HTR-8/SVneo (cell line): ENCODE measurements at regions not wholly inside any gene's neighbourhood (a gene's known extent, or its start where the extent isn't known, plus 50 kb on each side); places are given as distances from the start of the nearest gene placed in this dataset.
"Not testable (repeated sequence)": the region's sequence is repeated elsewhere in the genome, so short reads cannot be mapped to it uniquely, and the experiment has no call there.

Experiments used
- DNase-seq: peaks from one replicate; pipeline ENCODE4 v3.0.0; 2011; ENCODE audit warnings: low spot score, mixed read lengths; ENCODE audit not compliant: insufficient read length
- FAIRE-seq: peaks from 2 replicates; lab custom pipeline; 2011; peaks lifted over from hg19 to GRCh38; lab: Jason Lieb, UNC

- FAIRE-seq: no peak
Observed at GRCh38 chr4:138864961-138865720, 150.4 kb upstream of the NOCT start.

GRCh38 chr4:138863160-138863559, 152.4 kb upstream of the NOCT start:
- FAIRE-seq: no peak
- no peak for DNase-seq

More at GRCh38 chr4:138864961-138865720, 150.4 kb upstream of the NOCT start:
- DNase-seq: no peak

GRCh38 chr4:138861135-138861534, 154.4 kb upstream of the NOCT start:
- no peak for DNase-seq
- FAIRE-seq: no peak

DNA sequence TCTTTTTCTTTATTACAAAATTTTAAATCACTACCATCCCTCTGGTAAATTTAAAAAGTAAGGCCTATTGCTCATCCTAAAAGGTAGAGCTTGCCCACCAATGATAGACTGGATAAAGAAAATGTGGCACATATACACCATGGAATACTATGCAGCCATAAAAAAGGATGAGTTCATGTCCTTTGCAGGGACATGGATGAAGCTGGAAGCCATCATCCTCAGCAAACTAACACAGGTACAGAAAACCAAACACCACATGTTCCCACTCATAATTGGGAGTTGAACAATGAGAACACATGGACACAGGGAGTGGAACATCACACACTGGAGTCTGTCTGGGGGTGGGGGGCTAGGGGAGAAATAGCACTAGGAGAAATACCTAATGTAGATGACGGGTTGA, 155.2 kb upstream of the NOCT start:
- FAIRE-seq, DNase-seq: not testable (repeated sequence)

DNA sequence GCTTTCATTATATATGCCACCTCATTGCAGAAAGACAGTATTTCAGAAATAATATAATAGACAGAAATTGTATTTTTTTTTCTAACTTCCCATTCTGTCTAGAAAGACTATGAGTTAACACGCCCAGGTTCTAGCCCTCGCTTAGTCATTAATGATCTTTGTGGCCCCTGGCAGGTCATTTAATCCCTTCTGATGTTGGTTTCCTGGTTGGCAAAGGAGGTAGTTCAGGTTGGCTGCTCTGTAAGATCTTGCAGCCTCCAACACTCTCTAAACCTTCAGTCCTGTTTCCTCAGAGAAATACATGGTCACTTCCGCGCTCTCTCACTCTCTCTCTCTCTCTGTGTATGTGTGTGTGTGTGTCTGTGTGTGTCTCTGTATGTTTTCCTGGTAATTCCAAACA, 156.3 kb upstream of the NOCT start:
- FAIRE-seq (no peak), DNase-seq (no peak)

GRCh38 chr4:138858419-138858818, 157.2 kb upstream of the NOCT start:
- no peak for FAIRE-seq

DNA sequence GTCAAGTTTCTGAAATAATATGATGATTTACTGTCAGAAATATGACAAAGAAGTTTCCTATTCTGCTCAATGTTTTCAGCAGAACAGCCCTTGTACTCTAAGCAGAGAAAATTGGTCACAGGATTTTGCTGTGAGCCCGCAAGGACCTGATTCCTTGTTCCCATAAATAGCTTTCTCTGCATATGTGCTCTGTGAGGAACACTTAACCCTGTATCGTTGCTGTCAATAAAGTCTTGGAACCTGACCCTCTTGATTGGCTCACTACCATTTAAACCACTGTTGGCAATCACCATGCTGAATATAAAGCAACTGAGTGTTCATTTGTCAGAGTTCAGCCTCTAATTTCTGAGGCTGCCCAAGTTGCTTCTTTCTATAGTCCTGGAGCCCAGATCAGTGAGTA, 158.2 kb upstream of the NOCT start:
- FAIRE-seq: no peak
- DNase-seq: no peak

More at GRCh38 chr4:138858419-138858818, 157.2 kb upstream of the NOCT start:
- DNase-seq: no peak

DNA sequence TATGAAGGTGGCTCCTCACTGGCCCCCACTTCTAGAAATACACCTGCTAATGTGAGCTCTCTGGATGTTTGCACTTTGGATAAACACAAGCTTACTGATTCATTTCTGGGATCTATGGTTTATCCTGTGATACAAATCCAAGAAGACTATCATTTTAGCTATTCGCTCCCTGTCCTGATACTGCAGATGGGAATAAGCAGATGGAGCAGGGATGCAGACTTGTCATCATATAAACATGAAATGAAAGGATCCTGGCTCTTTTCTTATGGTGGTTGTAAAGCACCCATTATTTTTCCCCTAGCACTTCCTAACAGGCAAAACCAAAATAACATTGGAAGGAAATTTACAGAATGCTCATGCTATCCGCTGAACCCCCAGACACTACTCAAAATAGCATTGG, 162.9 kb upstream of the NOCT start:
- FAIRE-seq (no peak), DNase-seq (no peak)

DNA sequence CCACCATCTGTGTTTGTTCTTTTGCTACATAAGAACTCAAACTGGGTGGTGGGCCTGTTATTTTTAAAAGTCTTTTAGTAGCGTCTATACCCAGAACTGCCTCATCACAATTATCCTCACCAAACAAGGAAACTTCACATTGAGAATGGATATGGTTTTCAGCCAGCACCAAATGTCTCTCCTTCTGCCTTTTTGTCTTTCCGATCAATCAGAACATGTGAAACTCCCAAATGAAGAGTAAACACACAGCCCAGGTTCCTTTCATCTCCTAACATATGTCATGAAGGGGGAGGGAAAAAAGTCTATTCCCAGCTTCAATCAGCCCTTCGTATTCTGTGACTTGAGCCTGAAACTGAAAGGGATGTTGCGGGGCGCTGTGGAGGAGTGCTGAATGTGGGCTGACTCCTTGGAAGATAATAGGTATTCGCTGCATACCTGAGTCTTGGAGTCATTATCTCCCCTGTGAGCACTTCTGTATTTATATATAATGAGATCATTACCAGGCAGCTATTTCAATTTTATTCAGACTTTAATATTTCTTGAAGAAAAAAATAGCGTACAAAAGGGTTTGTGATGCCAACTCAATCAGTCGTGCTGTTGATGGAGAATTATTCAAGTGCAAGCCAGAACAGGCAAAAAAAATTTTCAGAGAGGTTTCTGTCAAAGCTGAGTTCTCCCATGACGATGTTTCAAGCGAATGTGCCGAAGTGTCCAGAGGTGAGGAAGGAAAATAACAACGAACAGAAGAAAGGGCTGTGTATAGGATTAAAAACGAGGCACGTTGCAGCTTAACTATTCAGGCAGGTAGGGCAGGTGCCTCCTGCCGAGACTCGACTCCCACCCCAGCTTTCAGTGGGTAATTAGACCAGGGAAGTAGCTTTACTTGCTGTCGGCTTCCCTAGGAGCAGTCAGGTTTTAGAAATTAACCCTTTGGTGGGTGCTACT, 163.9 kb upstream of the NOCT start:
- FAIRE-seq (no peak), DNase-seq (no peak)

- DNase-seq (no peak), FAIRE-seq (no peak)
Observed at GRCh38 chr4:138845664-138846063, 169.9 kb upstream of the NOCT start.

GRCh38 chr4:138845054-138845453, 170.5 kb upstream of the NOCT start:
- no peak for DNase-seq
- FAIRE-seq: no peak

GRCh38 chr4:138843616-138844015, 172.0 kb upstream of the NOCT start:
- FAIRE-seq (no peak), DNase-seq (no peak)

GRCh38 chr4:138841343-138841742, 174.2 kb upstream of the NOCT start:
- FAIRE-seq (no peak), DNase-seq (no peak)

DNA sequence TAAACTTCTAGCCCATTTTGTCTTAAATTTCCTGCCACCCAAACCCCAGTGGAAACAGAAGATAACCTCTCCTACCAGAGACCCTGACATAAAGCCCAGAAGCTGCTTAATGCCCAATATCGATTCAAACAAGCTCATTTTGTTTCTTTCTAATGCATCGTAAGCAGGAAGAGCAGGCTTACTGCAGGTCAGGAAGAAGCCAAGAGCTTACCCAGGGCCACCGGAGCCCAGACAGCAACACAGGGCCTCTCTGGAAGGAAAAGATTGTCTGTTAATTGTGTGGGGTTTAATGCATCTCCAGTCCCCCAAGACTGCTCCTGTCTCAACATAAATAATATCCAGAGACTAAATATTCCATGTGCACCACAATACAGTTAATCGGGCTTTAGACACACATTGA, 177.3 kb upstream of the NOCT start:
- FAIRE-seq (no peak), DNase-seq (no peak)

DNA sequence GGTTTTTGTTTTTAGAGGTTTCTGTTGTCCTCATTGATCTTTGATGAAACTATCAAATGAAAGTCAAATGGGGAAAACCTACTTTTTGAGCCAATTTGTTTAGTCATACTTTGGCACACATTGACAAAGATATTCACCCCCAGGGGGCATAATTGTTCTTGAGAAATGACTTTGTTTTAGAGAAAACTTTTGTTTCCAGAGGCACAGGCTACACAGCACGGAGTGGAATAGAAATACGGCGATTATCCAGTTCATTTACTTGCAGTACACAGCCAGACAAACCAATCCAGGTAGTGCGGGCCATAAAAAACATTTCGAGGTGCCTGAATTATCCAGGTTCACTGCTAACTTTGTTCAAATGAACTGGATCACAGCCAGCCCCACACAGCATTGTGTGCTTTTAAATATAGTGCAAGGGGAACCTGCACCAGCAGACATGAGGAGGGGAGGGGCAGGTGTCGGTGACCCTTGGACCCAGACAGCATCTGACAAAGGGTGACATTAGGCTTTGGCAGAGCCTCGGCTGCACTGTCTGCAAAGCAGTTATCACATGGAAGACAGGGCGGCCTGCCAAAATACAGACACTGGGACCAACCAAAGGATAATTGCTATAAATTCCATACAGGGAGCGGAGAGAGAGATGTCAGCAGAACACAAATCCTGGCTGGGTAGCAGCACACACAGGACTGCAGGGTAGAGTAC, 179.6 kb upstream of the NOCT start:
- FAIRE-seq (no peak), DNase-seq (no peak)

DNA sequence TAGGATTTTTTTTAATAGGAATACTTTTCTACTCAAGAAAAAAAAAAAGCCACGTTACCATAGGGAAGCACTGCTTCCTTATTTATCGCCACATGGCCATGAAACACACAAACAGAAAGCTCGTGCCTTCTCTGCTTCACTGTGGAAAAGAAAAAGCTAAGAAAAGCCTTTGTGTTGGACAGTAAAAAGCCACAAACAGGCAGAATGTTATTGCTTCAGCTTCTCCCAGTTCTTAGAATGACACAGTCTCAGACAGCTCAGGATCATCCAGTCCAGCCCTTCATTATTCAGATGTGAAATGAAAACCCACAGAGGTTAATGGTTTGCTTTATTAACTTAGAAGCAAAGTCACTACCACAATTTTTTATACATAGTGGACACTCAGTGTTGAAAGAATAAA, 181.6 kb upstream of the NOCT start:
- DNase-seq (no peak), FAIRE-seq (no peak)

- FAIRE-seq (no peak), DNase-seq (no peak)
Observed at GRCh38 chr4:138832563-138832962, 183.0 kb upstream of the NOCT start.

GRCh38 chr4:138831948-138832347, 183.6 kb upstream of the NOCT start:
- DNase-seq (no peak), FAIRE-seq (no peak)

DNA sequence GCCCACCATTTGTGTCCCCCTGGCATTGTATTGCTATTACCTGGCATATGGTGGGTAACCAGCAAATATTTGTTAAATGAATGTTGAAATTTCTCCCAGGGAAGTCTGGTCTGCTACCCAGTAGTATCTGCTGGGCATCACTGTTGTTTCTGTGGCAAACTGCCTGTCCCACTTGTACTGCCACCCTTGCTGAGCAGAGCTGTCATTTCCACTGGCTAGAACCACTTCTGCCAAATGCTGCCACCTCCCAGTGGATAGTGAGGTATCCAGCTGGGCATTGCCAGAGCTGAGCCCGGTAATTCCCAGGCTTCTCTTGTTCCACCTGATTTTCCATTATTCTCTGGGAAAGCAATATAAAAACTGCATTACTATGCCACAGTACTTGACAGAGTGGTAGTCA, 186.7 kb upstream of the NOCT start:
- DNase-seq (no peak), FAIRE-seq (no peak)

- no peak for FAIRE-seq
- DNase-seq: no peak
Observed at GRCh38 chr4:138826754-138827153, 188.8 kb upstream of the NOCT start.

DNA sequence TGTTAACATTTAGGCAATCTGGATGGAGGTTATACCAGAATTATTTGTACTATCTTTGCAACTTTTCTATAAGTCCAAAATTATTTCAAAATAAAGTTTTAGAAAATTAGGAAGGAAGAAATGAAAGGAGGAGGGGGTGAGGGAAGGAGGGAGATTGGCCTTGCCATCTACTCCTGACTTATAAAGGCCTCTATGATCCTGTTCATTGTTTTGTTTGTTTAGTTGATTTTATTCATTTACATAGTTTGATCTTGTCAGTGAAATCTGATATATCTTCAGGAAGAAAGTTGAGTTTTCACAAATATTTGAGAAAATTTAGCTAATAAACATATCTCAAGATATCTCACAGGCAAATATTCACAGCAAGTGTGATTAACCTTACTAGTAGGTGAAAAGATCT, 189.3 kb upstream of the NOCT start:
- FAIRE-seq: no peak
- DNase-seq: no peak
